HUDEP-2 (cell line): ENCODE measurements at regions not wholly inside any gene's neighbourhood (a gene's known extent, or its start where the extent isn't known, plus 50 kb on each side); places are given as distances from the start of the nearest gene placed in this dataset.

Experiments
- DNase-seq, 76 experiments: peaks; one replicate each; lab custom pipeline; 2025; ENCODE audit not compliant: unreplicated experiment in 76 of 76; lab: John Stamatoyannopoulos, UW

DNA sequence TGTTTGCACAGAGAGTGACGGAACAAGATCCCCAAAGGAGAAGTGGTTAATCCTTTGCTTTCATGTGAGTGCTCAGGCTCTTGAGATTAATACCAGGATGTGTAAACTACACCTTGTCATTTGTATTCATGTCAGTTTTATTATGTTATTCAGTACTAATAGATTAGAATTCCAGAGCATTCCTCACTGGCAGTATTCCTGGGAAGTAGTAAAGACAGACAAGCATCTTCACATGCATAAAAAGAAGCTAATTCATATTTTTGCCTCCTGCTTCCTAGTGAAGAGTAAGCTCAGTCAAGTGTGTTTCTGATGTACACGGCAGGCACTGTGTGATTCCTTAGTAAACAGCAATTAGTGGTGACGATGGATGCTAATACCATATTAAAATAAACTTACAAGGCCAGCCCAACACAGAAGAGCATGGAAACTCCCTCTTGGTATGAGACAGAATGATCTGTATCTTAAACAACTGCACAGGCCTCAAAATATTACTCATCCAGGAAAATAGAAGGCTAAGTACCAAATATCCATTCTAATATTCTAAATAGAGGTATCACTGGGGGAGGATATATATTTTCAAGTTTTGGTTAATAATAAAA, 336.8 kb upstream of the MCTP2 start:
- DNase-seq, result no peak

DNA sequence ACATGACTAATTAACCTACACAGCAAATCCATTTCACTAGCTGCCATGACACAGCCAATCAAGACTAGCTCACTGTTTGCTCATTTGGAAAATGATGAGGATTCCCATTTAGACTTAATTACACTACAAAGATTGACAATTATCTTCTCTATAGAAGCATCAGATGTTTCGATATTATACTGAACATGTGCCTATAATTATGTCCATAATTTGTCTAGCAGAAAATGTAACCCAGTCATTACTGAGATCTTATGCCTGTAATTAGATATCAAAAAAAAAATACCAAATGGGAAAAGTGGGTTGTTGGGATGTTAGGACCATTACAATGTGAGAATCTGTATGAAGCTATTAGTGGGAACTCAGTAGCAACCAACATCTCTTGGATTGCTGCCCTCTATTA, 344.2 kb upstream of the MCTP2 start:
- no peak for DNase-seq

GRCh38 chr15:93882779-93883178, 348.6 kb upstream of the MCTP2 start:
- no peak for DNase-seq

- DNase-seq, result no peak
These were observed 349.2 kb upstream of the MCTP2 start for GRCh38 chr15:93882141-93882540.

DNA sequence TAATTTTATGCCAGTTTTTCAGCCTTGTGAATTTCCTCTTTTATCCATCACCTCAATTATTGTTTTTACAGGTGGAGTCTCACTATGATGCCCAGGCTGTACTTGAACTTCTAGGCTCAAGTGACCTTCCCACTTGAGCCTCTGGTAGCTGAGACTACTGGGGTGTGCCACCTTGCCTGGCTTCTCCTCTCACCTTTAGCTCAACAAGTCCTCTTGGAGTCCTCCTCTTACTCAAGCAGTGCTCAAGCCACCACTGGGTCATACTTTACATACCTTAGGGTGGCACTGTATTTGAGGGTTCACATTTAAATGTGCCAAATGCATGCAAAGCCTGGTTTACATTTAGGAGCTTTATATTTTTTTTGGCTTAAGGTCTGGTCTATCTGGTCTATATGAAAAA, 350.1 kb upstream of the MCTP2 start:
- DNase-seq, result no peak

DNA sequence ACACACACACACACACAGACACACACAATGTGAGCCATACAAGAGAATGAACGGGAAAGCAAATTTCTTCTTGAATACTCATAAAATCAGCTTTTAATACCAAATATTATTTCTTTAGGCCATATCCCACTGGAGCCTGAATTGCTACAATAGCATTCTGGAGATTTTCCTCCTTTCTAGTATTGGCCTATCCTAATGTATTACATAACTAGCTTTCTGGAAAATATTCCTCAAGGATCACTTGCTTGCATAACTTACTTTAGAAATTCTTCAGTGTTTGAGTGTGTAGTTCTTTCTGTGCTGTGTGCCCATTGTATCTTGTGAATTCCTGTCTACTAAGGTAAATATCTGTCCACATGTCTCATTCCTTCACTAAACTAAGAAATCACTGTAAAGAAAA, 351.0 kb upstream of the MCTP2 start:
- no peak for DNase-seq

DNA sequence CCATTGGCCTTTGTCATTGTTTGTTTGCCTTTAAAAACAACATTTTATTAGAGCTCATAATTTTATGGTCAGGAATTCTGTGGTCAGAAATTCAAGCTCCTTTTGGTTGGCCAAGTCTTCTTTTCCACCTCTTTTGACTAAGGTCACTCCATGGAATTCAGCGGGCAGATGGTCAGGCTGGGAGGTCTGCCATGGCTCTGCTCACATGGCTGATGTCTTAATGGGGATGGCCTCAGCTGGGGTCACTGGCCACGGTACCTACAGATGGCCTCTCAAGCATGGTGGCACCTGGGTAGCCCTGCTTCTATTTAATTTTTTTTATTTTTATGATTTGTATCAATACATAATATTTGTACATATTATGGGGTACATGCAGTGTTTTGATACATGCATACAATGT, 360.8 kb upstream of the MCTP2 start:
- DNase-seq, result no peak

DNA sequence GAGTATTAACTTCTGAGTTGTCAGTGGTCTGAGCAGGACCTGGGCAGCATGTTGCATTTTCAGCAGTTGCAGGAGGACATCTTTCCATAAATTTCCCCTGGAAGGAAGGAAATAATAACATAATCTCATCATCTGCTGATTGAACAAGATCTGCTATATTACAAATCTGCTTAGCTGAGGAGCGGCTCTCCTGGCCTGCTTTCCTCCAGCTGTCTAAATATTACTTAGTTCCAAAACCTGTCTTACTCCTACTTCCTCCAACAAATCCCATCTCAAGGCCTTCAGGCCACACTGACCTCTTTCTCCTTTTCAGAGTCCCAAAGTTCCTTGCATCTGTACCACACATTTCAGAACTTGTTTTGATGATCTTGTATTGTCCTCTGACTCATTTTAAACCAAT, 364.4 kb upstream of the MCTP2 start:
- no peak for DNase-seq

DNA sequence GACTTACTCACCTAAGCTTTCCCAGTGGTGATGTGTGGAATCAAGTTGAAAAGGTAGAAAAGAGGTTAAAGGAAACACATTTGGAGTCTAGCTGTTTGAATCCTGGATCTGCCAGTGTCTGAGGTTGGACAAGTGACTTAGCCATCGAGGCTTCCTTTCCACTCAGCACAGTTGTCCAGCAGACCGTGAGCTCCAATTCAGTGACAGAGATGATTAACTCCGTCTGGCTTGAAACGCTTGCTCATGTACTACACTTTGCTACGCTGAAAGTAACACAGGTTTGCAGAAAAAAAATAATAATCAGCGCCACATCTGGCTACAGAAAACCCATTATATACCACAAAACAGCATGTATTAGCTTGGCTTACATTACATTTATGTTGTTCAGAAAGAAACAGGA, 364.9 kb upstream of the MCTP2 start:
- no peak for DNase-seq

- DNase-seq, result no peak
These were observed 365.8 kb upstream of the MCTP2 start for GRCh38 chr15:93865586-93865985.

- DNase-seq, result no peak
These were observed 368.6 kb upstream of the MCTP2 start for GRCh38 chr15:93862791-93863190.

- no peak for DNase-seq
These were observed 369.2 kb upstream of the MCTP2 start for GRCh38 chr15:93861956-93862741.

DNA sequence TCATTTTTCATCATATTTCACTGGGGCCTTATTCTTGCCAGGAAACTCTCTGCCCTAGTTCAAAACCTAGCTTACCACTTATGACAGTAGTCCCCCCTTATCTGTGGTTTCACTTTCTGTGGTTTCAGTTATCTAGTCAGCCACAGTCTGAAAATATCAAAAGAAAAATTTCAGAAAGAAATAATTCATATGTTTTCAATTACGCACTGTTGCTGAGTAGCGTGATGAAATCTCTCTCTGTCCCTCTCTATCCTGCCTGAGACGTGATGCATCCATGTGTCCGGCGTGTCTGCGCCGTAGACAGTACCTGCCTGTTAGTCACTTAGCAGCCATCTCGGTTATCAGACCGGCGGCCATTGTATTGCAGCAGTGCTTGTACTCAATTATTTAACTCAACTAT, 369.9 kb upstream of the MCTP2 start:
- peak in 4 of 76 experiments; percentile 2 to 35 (median 4) for DNase-seq

DNA sequence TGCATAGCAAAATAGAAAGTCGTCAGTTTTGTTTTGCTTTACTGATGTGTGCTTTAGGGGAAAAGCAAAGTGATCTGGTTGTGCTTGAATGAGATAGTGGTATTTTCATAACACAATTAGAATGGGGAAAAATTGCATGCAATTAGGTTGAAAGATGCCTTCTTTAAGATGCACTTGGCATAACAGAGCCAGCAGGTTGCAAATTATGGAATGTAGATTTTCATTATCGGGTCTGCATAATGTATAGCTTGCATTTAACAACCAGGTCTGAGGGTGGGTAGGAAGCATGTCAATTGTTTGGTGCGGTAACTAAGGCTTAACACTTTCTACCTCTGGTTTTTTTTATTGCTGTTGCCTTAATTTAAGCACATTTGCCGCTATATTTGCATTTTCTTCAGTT, 370.7 kb upstream of the MCTP2 start:
- DNase-seq, result no peak

GRCh38 chr15:93859176-93859575, 372.2 kb upstream of the MCTP2 start:
- DNase-seq, result no peak

GRCh38 chr15:93855181-93855826, 376.1 kb upstream of the MCTP2 start:
- no peak for DNase-seq

DNA sequence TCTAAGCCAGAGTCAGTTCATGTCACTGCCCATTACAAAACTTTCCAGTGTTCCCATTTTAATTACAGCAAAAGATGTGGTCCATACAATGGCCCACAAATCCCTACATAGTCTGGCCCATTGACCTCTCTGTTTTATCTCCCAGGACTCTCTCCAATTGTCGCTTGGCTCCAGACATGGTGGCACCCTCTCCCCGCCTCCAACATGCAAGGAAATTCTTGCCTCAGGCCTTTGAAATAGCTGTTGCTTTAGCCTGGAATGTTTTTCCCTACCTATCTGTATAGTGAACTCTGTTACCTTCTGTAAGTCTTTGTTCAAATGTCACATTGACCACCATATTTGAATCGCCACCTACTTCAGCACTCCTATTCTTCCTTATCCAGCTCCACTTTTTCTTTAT, 377.3 kb upstream of the MCTP2 start:
- DNase-seq, result no peak

- no peak for DNase-seq
These were observed 378.6 kb upstream of the MCTP2 start for GRCh38 chr15:93852761-93853160.

- no peak for DNase-seq
These were observed 382.9 kb upstream of the MCTP2 start for GRCh38 chr15:93848490-93848889.

GRCh38 chr15:93848076-93848475, 383.3 kb upstream of the MCTP2 start:
- no peak for DNase-seq

DNA sequence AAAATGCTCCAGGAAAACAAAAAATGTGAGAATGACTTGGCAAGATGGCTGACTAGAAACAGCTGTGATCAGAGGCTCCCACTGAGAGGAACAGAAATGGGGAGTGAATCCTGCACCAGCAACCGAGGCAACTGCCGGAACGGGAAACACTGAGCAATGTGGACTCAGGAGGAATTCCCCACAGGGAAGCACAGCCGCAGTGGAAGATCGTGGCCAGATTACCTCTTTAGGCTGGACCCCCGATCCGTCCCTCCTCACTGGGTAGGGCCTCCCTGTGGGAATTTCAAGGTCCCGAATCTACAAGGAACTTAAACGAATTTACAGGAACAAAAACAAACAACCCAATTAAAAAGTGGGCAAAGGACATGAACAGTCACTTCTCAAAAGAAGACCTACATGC, 385.2 kb upstream of the MCTP2 start:
- DNase-seq, result no peak

GRCh38 chr15:93837450-93837849, 393.9 kb upstream of the MCTP2 start:
- DNase-seq, result no peak
